ENCODE measurements at regions not wholly inside any gene's neighbourhood (a gene's known extent, or its start where the extent isn't known, plus 50 kb on each side); places are given as distances from the start of the nearest gene placed in this dataset.
A peak's percentile ranks its signal among the peaks of the same experiment; 100 is the strongest.

DNA sequence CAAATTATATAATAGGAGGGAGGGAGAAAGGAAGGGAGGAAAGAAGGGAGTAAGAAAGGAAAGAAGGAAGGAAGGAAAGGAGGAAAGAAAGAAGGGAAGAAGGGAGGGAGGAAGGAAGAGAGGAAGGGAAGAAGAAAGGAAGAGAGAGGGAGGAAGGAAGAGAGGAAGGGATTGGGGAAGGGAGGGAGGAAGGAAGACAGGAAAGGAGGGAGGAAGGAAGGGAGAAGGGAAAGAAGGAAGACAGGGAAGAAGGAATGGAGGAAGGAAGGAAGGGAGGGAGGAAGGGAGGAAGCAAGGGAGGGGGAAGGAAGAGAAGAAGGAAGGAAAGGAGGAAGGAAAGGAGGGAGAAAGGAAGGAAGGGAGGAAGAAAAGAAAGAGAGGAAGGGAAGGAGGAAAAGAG, 660.5 kb downstream of the EPM2A start (continued):
- TF ChIP-seq, protein P1, sequence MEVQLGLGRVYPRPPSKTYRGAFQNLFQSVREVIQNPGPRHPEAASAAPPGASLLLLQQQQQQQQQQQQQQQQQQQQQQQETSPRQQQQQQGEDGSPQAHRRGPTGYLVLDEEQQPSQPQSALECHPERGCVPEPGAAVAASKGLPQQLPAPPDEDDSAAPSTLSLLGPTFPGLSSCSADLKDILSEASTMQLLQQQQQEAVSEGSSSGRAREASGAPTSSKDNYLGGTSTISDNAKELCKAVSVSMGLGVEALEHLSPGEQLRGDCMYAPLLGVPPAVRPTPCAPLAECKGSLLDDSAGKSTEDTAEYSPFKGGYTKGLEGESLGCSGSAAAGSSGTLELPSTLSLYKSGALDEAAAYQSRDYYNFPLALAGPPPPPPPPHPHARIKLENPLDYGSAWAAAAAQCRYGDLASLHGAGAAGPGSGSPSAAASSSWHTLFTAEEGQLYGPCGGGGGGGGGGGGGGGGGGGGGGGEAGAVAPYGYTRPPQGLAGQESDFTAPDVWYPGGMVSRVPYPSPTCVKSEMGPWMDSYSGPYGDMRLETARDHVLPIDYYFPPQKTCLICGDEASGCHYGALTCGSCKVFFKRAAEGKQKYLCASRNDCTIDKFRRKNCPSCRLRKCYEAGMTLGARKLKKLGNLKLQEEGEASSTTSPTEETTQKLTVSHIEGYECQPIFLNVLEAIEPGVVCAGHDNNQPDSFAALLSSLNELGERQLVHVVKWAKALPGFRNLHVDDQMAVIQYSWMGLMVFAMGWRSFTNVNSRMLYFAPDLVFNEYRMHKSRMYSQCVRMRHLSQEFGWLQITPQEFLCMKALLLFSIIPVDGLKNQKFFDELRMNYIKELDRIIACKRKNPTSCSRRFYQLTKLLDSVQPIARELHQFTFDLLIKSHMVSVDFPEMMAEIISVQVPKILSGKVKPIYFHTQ (CRISPR knock-in tag; IDR thresholded peaks at IDR 0.05): no peak
- no peak for TF ChIP-seq FOXP1 (CRISPR knock-in tag; IDR thresholded peaks at IDR 0.05; ENCODE audit: borderline replicate concordance)
- no peak for TF ChIP-seq SMAD4 (CRISPR knock-in tag; IDR thresholded peaks at IDR 0.05)
- TF ChIP-seq, protein P2, sequence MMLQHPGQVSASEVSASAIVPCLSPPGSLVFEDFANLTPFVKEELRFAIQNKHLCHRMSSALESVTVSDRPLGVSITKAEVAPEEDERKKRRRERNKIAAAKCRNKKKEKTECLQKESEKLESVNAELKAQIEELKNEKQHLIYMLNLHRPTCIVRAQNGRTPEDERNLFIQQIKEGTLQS (CRISPR knock-in tag; conservative IDR thresholded peaks at IDR 0.05): no peak

DNA sequence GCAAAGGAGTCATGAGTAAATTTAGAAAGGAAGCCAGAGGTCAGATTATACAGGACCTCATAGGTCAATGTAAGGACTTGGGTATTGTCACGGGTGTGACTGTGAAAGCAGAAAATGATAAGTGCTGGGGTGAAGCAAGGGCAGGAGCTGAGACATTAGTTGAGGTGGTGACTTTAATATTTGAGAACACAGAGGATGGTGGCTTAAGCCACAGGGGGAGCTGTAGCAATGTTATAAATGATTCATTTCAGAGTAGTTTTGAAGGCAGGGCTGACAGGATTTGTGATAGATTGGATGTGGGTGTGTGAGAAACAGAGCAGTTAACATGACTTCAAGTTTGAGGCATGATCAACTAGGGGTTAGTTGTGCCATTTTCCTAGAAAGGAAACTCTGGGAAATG, 659.9 kb downstream of the EPM2A start:
- no peak overlapping the region for H3K27ac Mint-ChIP-seq
- no peaks in the 10 kb centered on the region for H3K4me1 Mint-ChIP-seq
- no peaks in the 10 kb centered on the region for H3K36me3 Mint-ChIP-seq
- no peak overlapping the region for H3K4me3 Mint-ChIP-seq
- ChIA-PET CTCF (interaction anchor here (1.1 kb wide), 1 partner anchor 486 kb away, joined by 3 read pairs; no protein-coding TSS in a partner anchor), POLR2A (no interaction called here)
- H3K9me3 Mint-ChIP-seq: peaks cover 10% of the 10 kb centered on the region
- DNase-seq (ENCODE audit: low spot score) (no peak), ATAC-seq (0 out of 2 replicates have a peak, but pooled peaks have one; percentile 41)
- TF ChIP-seq, protein P3, sequence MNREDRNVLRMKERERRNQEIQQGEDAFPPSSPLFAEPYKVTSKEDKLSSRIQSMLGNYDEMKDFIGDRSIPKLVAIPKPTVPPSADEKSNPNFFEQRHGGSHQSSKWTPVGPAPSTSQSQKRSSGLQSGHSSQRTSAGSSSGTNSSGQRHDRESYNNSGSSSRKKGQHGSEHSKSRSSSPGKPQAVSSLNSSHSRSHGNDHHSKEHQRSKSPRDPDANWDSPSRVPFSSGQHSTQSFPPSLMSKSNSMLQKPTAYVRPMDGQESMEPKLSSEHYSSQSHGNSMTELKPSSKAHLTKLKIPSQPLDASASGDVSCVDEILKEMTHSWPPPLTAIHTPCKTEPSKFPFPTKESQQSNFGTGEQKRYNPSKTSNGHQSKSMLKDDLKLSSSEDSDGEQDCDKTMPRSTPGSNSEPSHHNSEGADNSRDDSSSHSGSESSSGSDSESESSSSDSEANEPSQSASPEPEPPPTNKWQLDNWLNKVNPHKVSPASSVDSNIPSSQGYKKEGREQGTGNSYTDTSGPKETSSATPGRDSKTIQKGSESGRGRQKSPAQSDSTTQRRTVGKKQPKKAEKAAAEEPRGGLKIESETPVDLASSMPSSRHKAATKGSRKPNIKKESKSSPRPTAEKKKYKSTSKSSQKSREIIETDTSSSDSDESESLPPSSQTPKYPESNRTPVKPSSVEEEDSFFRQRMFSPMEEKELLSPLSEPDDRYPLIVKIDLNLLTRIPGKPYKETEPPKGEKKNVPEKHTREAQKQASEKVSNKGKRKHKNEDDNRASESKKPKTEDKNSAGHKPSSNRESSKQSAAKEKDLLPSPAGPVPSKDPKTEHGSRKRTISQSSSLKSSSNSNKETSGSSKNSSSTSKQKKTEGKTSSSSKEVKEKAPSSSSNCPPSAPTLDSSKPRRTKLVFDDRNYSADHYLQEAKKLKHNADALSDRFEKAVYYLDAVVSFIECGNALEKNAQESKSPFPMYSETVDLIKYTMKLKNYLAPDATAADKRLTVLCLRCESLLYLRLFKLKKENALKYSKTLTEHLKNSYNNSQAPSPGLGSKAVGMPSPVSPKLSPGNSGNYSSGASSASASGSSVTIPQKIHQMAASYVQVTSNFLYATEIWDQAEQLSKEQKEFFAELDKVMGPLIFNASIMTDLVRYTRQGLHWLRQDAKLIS (CRISPR knock-in tag; IDR thresholded peaks at IDR 0.05; ENCODE audit: borderline replicate concordance): no peak
- TF ChIP-seq, protein P4, sequence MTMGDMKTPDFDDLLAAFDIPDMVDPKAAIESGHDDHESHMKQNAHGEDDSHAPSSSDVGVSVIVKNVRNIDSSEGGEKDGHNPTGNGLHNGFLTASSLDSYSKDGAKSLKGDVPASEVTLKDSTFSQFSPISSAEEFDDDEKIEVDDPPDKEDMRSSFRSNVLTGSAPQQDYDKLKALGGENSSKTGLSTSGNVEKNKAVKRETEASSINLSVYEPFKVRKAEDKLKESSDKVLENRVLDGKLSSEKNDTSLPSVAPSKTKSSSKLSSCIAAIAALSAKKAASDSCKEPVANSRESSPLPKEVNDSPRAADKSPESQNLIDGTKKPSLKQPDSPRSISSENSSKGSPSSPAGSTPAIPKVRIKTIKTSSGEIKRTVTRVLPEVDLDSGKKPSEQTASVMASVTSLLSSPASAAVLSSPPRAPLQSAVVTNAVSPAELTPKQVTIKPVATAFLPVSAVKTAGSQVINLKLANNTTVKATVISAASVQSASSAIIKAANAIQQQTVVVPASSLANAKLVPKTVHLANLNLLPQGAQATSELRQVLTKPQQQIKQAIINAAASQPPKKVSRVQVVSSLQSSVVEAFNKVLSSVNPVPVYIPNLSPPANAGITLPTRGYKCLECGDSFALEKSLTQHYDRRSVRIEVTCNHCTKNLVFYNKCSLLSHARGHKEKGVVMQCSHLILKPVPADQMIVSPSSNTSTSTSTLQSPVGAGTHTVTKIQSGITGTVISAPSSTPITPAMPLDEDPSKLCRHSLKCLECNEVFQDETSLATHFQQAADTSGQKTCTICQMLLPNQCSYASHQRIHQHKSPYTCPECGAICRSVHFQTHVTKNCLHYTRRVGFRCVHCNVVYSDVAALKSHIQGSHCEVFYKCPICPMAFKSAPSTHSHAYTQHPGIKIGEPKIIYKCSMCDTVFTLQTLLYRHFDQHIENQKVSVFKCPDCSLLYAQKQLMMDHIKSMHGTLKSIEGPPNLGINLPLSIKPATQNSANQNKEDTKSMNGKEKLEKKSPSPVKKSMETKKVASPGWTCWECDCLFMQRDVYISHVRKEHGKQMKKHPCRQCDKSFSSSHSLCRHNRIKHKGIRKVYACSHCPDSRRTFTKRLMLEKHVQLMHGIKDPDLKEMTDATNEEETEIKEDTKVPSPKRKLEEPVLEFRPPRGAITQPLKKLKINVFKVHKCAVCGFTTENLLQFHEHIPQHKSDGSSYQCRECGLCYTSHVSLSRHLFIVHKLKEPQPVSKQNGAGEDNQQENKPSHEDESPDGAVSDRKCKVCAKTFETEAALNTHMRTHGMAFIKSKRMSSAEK (CRISPR knock-in tag; IDR thresholded peaks at IDR 0.05; ENCODE audit: borderline replicate concordance): no peak
- TF ChIP-seq SMAD4 (CRISPR knock-in tag; IDR thresholded peaks at IDR 0.05) (no peak), SOX15 (CRISPR knock-in tag; IDR thresholded peaks at IDR 0.05) (no peak), NFATC4 (CRISPR knock-in tag; IDR thresholded peaks at IDR 0.05) (no peak), NR1H2 (CRISPR knock-in tag; IDR thresholded peaks at IDR 0.05) (no peak), JUN (CRISPR knock-in tag; IDR thresholded peaks at IDR 0.05) (no peak), NR2C2 (CRISPR knock-in tag; IDR thresholded peaks at IDR 0.05) (no peak), NFYB (CRISPR knock-in tag; conservative IDR thresholded peaks at IDR 0.05; ENCODE audit: low read depth) (no peak), GRHL2 (CRISPR knock-in tag; IDR thresholded peaks at IDR 0.05; ENCODE audit: insufficient replicate concordance, severe bottlenecking) (no peak), PRRX2 (CRISPR knock-in tag; IDR thresholded peaks at IDR 0.05) (no peak), NR3C1 (CRISPR knock-in tag; conservative IDR thresholded peaks at IDR 0.05; ENCODE audit: low read depth) (no peak)
- TF ChIP-seq, protein P5, sequence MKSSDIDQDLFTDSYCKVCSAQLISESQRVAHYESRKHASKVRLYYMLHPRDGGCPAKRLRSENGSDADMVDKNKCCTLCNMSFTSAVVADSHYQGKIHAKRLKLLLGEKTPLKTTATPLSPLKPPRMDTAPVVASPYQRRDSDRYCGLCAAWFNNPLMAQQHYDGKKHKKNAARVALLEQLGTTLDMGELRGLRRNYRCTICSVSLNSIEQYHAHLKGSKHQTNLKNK (CRISPR knock-in tag; IDR thresholded peaks at IDR 0.05): no peak
- TF ChIP-seq, protein P6, sequence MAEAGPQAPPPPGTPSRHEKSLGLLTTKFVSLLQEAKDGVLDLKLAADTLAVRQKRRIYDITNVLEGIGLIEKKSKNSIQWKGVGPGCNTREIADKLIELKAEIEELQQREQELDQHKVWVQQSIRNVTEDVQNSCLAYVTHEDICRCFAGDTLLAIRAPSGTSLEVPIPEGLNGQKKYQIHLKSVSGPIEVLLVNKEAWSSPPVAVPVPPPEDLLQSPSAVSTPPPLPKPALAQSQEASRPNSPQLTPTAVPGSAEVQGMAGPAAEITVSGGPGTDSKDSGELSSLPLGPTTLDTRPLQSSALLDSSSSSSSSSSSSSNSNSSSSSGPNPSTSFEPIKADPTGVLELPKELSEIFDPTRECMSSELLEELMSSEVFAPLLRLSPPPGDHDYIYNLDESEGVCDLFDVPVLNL (CRISPR knock-in tag; IDR thresholded peaks at IDR 0.05; ENCODE audit: borderline replicate concordance, low read depth): no peak
- H3K27me3 Mint-ChIP-seq (ENCODE audit: low read depth): no peaks in the 10 kb centered on the region

Data from WTC11 (cell line).